HG02763 (cell line): ENCODE measurements at regions not wholly inside any gene's neighbourhood (a gene's known extent, or its start where the extent isn't known, plus 50 kb on each side); places are given as distances from the start of the nearest gene placed in this dataset.

Experiments
- ATAC-seq: cut with Tn5 transposase; IDR thresholded peaks from one replicate; pipeline ENCODE4 v1.9.1; 2021; ENCODE audit warnings: mild to moderate bottlenecking, moderate library complexity; ENCODE audit not compliant: unreplicated experiment

GRCh38 chr3:23663661-23664186 is 142.0 kb upstream of the UBE2E1 start:
- no peak for ATAC-seq

GRCh38 chr3:23664459-23664858 is 141.3 kb upstream of the UBE2E1 start:
- ATAC-seq, result no peak

- no peak for ATAC-seq
Measured at GRCh38 chr3:23665741-23666140, 140.0 kb upstream of the UBE2E1 start.

GRCh38 chr3:23666818-23667217 is 138.9 kb upstream of the UBE2E1 start:
- ATAC-seq, result no peak

GRCh38 chr3:23667536-23668429 is 138.0 kb upstream of the UBE2E1 start:
- ATAC-seq, result no peak

GRCh38 chr3:23668430-23668904 is 137.3 kb upstream of the UBE2E1 start:
- no peak for ATAC-seq

- no peak for ATAC-seq
Measured at GRCh38 chr3:23669541-23670255, 136.1 kb upstream of the UBE2E1 start.

GRCh38 chr3:23671851-23672589 is 133.7 kb upstream of the UBE2E1 start:
- ATAC-seq, result no peak

- ATAC-seq, result no peak
Measured at GRCh38 chr3:23672628-23673027, 133.1 kb upstream of the UBE2E1 start.

GRCh38 chr3:23675010-23675409 is 130.7 kb upstream of the UBE2E1 start:
- ATAC-seq, result no peak

GRCh38 chr3:23676093-23676492 is 129.7 kb upstream of the UBE2E1 start:
- no peak for ATAC-seq

GRCh38 chr3:23682646-23683045 is 123.1 kb upstream of the UBE2E1 start:
- no peak for ATAC-seq

- no peak for ATAC-seq
Measured at GRCh38 chr3:23685541-23686258, 120.1 kb upstream of the UBE2E1 start.

- ATAC-seq, result no peak
Measured at GRCh38 chr3:23686519-23686918, 119.2 kb upstream of the UBE2E1 start.

- ATAC-seq, result no peak
Measured at GRCh38 chr3:23691357-23691895, 114.3 kb upstream of the UBE2E1 start.

- ATAC-seq, result no peak
Measured at GRCh38 chr3:23696842-23697241, 108.9 kb upstream of the UBE2E1 start.

GRCh38 chr3:23697416-23697815 is 108.3 kb upstream of the UBE2E1 start:
- no peak for ATAC-seq

GRCh38 chr3:23698652-23699313 is 107.0 kb upstream of the UBE2E1 start:
- ATAC-seq, result no peak

GRCh38 chr3:23700616-23701015 is 105.1 kb upstream of the UBE2E1 start:
- ATAC-seq, result no peak
